ENCODE measurements at regions not wholly inside any gene's neighbourhood (a gene's known extent, or its start where the extent isn't known, plus 50 kb on each side); places are given as distances from the start of the nearest gene placed in this dataset.
"Not testable (repeated sequence)": the region's sequence is repeated elsewhere in the genome, so short reads cannot be mapped to it uniquely, and the experiment has no call there.

DNA sequence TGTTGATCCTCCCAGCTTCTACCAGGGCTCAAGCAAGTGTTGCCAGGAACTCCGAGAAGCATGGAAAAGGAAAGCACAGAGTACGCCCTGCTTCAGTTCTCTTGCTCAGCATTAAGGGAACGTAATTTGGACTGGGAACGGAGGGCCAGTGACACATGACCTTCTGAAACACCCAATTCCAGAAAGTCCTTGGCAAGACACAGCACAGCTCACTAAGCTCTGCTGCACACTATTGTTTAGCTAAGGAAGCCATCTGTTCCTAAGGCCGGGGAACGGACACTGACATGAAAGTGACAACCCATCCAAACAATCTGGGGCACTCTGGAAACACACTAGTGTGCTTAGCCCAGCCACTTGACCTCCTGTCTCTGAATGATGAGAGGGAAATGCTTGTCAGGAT, 56.9 kb upstream of the NXT1 start:
- no peak for ATAC-seq
- Mint-ChIP-seq H3K27ac (no peak overlapping the region), H3K9me3 (no peaks in the 10 kb centered on the region), H3K4me3 (no peak overlapping the region), H3K36me3 (no peaks in the 10 kb centered on the region), H3K4me1 (no peaks in the 10 kb centered on the region), H3K27me3 (peaks cover 0 to 23% (median 5%) of the 10 kb centered on the region in 5 donors)
- CTCF ChIA-PET: no interaction called here
- intact Hi-C loops (cut with micrococcal nuclease): no loop called here
- Histone ChIP-seq H3K4me3 (ENCODE audit: low read length) (no peak overlapping the region), H3K36me3 (ENCODE audit: control insufficient read depth in 2 of 3, insufficient read depth in 3 of 3, low read length in 3 of 3) (no peaks in the 10 kb centered on the region), H3K27ac (ENCODE audit: low read depth, low read length) (no peak overlapping the region), H3K4me1 (ENCODE audit: control insufficient read depth in 2 of 2, insufficient read depth in 2 of 2, low read length in 2 of 2) (no peaks in the 10 kb centered on the region), H3K27me3 (ENCODE audit: control insufficient read depth in 2 of 2, insufficient read depth in 2 of 2, low read length in 2 of 2) (no peaks in the 10 kb centered on the region), H3K9me3 (ENCODE audit: control insufficient read depth in 2 of 3, low read length in 3 of 3) (no peaks in the 10 kb centered on the region)
- DNase-seq: no peak
- POLR2A ChIA-PET: no interaction called here

- POLR2A ChIA-PET; H3K4me3 Mint-ChIP-seq; H3K27ac Mint-ChIP-seq; H3K4me3 ChIP-seq (ENCODE audit: low read length); H3K36me3 Mint-ChIP-seq; DNase-seq; H3K9me3 Mint-ChIP-seq; H3K27me3 ChIP-seq (ENCODE audit: control insufficient read depth in 2 of 2, insufficient read depth in 2 of 2, low read length in 2 of 2); H3K4me1 ChIP-seq (ENCODE audit: control insufficient read depth in 2 of 2, insufficient read depth in 2 of 2, low read length in 2 of 2); intact Hi-C loops (cut with micrococcal nuclease); ATAC-seq; H3K9me3 ChIP-seq (ENCODE audit: control insufficient read depth in 2 of 3, low read length in 3 of 3); H3K27ac ChIP-seq (ENCODE audit: low read depth, low read length); H3K36me3 ChIP-seq (ENCODE audit: control insufficient read depth in 2 of 3, insufficient read depth in 3 of 3, low read length in 3 of 3); H3K4me1 Mint-ChIP-seq; CTCF ChIA-PET: not testable (repeated sequence)
- peaks cover 0 to 23% (median 7%) of the 10 kb centered on the region in 5 donors for H3K27me3 Mint-ChIP-seq
Observed at GRCh38 chr20:23292311-23292710, 58.3 kb upstream of the NXT1 start.

DNA sequence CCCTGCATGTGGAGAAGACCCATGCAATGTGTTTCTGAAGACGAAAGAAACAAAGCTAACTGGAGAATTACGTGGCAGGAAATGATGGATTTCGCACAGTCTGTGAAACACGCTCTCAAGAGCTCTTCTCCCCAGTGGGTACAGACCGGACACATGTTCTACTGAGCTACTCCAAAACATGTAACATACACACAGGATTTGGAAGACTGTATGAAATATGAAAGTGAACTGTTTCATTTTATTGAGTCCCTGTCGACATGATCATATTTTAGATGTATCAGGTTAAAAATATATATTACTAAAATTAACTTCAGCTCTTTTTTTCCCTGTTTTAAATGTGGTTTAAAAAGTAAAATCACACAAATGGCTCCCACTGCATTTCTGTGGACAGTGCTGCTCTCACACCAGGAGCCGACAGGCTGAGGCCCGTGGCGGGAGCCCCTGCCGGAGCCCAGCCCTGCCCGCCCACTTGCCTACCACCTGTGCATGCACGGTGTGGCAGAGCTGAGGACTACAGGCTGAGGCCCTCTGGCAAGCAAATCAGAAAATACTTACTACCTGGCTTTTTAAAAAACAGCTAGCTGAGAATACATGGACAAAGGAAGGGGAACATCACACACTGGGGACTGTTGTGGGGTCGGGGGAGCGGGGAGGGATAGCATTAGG, 58.9 kb upstream of the NXT1 start:
- POLR2A ChIA-PET: no interaction called here
- Mint-ChIP-seq H3K27me3 (peaks cover 0 to 28% (median 13%) of the 10 kb centered on the region in 5 donors), H3K4me1 (no peaks in the 10 kb centered on the region), H3K9me3 (no peaks in the 10 kb centered on the region), H3K36me3 (no peaks in the 10 kb centered on the region), H3K4me3 (no peak overlapping the region), H3K27ac (no peak overlapping the region)
- Histone ChIP-seq H3K4me3 (ENCODE audit: low read length) (no peak overlapping the region), H3K4me1 (ENCODE audit: control insufficient read depth in 2 of 2, insufficient read depth in 2 of 2, low read length in 2 of 2) (no peaks in the 10 kb centered on the region), H3K27ac (ENCODE audit: low read depth, low read length) (no peak overlapping the region), H3K27me3 (ENCODE audit: control insufficient read depth in 2 of 2, insufficient read depth in 2 of 2, low read length in 2 of 2) (no peaks in the 10 kb centered on the region), H3K9me3 (ENCODE audit: control insufficient read depth in 2 of 3, low read length in 3 of 3) (no peaks in the 10 kb centered on the region), H3K36me3 (ENCODE audit: control insufficient read depth in 2 of 3, insufficient read depth in 3 of 3, low read length in 3 of 3) (no peaks in the 10 kb centered on the region)
- CTCF ChIA-PET: no interaction called here
- intact Hi-C loops (cut with micrococcal nuclease): no loop called here
- ATAC-seq: no peak
- DNase-seq: no peak

- CTCF ChIA-PET: no interaction called here
Observed at GRCh38 chr20:23290761-23291574, 59.6 kb upstream of the NXT1 start.

DNA sequence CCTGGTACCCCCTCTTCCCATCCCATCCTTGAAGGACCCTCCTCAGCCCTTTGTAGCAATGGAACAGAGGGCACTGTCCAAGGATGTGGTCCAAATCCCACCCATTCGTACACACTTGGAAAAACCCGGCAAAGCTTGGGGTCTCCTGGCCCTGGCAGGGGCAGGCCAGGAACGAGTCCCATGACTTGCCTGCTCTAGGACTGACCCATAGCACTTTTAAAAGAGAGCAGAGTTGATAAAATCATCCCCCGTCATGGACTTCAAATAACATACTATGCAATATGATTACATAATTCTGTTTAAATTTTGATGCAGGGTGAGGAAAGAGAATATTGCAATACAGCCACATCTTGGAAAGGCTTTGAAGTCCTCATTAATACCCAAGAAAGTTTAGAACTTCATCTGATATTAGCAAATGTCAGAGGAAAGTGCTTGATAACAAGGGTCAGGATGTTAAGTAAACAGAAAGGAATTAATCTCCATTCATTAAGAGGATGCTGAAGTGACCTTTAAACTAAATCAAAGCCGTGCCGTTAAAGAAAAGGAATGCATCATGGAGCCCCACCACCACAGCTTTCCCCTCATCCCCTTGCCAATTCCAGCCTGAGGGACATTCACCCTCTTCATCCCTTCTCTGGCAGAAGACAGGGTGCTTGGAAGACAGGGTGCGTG, 60.7 kb upstream of the NXT1 start:
- POLR2A ChIA-PET: no interaction called here
- H3K4me1 Mint-ChIP-seq: no peaks in the 10 kb centered on the region

More at GRCh38 chr20:23290761-23291574, 59.6 kb upstream of the NXT1 start:
- DNase-seq (no peak), ATAC-seq (no peak)
- H3K27ac Mint-ChIP-seq: no peak overlapping the region
- H3K27ac ChIP-seq (ENCODE audit: low read depth, low read length): no peak overlapping the region
- no peak overlapping the region for H3K4me3 Mint-ChIP-seq
- no peak overlapping the region for H3K4me3 ChIP-seq (ENCODE audit: low read length)
- no peaks in the 10 kb centered on the region for H3K36me3 ChIP-seq (ENCODE audit: control insufficient read depth in 2 of 3, insufficient read depth in 3 of 3, low read length in 3 of 3)
- H3K9me3 ChIP-seq (ENCODE audit: control insufficient read depth in 2 of 3, low read length in 3 of 3): no peaks in the 10 kb centered on the region
- no peaks in the 10 kb centered on the region for H3K36me3 Mint-ChIP-seq
- H3K4me1 ChIP-seq (ENCODE audit: control insufficient read depth in 2 of 2, insufficient read depth in 2 of 2, low read length in 2 of 2): no peaks in the 10 kb centered on the region
- H3K9me3 Mint-ChIP-seq: no peaks in the 10 kb centered on the region
- H3K27me3 ChIP-seq (ENCODE audit: control insufficient read depth in 2 of 2, insufficient read depth in 2 of 2, low read length in 2 of 2): no peaks in the 10 kb centered on the region
- H3K4me1 Mint-ChIP-seq: no peaks in the 10 kb centered on the region
- POLR2A ChIA-PET: no interaction called here
- intact Hi-C loops (cut with micrococcal nuclease): no loop called here
- H3K27me3 Mint-ChIP-seq: peaks cover 0 to 29% (median 13%) of the 10 kb centered on the region in 5 donors

DNA sequence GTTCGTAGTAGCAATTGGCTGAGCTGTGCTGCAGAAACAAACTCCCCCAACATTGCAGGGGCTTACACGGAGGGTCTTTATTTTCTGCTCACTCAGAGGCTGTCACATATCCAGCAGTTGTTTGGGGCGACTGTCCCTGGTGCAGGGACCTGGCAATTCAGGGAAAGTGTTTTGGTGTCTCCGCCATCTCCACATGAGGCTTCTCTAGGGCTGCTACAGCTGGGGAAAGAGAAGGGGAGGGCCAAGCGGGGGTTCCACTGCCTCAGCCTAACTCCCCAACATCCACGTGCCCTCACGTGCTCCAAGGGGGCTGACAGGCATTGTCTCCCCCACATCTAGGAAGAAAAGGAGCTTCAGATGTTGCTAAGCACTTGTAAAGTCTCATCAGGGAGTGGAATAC, 61.3 kb upstream of the NXT1 start:
- Histone ChIP-seq H3K36me3 (ENCODE audit: control insufficient read depth in 2 of 3, insufficient read depth in 3 of 3, low read length in 3 of 3) (no peaks in the 10 kb centered on the region), H3K9me3 (ENCODE audit: control insufficient read depth in 2 of 3, low read length in 3 of 3) (no peaks in the 10 kb centered on the region), H3K27ac (ENCODE audit: low read depth, low read length) (no peak overlapping the region), H3K27me3 (ENCODE audit: control insufficient read depth in 2 of 2, insufficient read depth in 2 of 2, low read length in 2 of 2) (no peaks in the 10 kb centered on the region), H3K4me3 (ENCODE audit: low read length) (no peak overlapping the region), H3K4me1 (ENCODE audit: control insufficient read depth in 2 of 2, insufficient read depth in 2 of 2, low read length in 2 of 2) (no peaks in the 10 kb centered on the region)
- no peaks in the 10 kb centered on the region for H3K4me1 Mint-ChIP-seq
- ATAC-seq: no peak
- CTCF ChIA-PET: no interaction called here
- peaks cover 0 to 30% (median 22%) of the 10 kb centered on the region in 5 donors for H3K27me3 Mint-ChIP-seq
- POLR2A ChIA-PET: no interaction called here
- no peaks in the 10 kb centered on the region for H3K36me3 Mint-ChIP-seq
- no peak for DNase-seq
- no peak overlapping the region for H3K27ac Mint-ChIP-seq
- intact Hi-C loops (cut with micrococcal nuclease): no loop called here
- no peaks in the 10 kb centered on the region for H3K9me3 Mint-ChIP-seq
- H3K4me3 Mint-ChIP-seq: no peak overlapping the region

More for the DNA sequence above, 60.7 kb upstream of the NXT1 start:
- H3K4me3 Mint-ChIP-seq: no peak overlapping the region
- Histone ChIP-seq H3K36me3 (ENCODE audit: control insufficient read depth in 2 of 3, insufficient read depth in 3 of 3, low read length in 3 of 3) (no peaks in the 10 kb centered on the region), H3K27ac (ENCODE audit: low read depth, low read length) (no peak overlapping the region), H3K4me1 (ENCODE audit: control insufficient read depth in 2 of 2, insufficient read depth in 2 of 2, low read length in 2 of 2) (no peaks in the 10 kb centered on the region), H3K9me3 (ENCODE audit: control insufficient read depth in 2 of 3, low read length in 3 of 3) (no peaks in the 10 kb centered on the region), H3K27me3 (ENCODE audit: control insufficient read depth in 2 of 2, insufficient read depth in 2 of 2, low read length in 2 of 2) (no peaks in the 10 kb centered on the region), H3K4me3 (ENCODE audit: low read length) (no peak overlapping the region)
- DNase-seq (no peak), ATAC-seq (no peak)
- intact Hi-C loops (cut with micrococcal nuclease): no loop called here
- no peak overlapping the region for H3K27ac Mint-ChIP-seq
- H3K36me3 Mint-ChIP-seq: no peaks in the 10 kb centered on the region
- peaks cover 0 to 33% (median 17%) of the 10 kb centered on the region in 5 donors for H3K27me3 Mint-ChIP-seq
- H3K9me3 Mint-ChIP-seq: no peaks in the 10 kb centered on the region
- CTCF ChIA-PET: no interaction called here
